ENCODE measurements at regions not wholly inside any gene's neighbourhood (a gene's known extent, or its start where the extent isn't known, plus 50 kb on each side); places are given as distances from the start of the nearest gene placed in this dataset.

GRCh38 chr1:2860476-2861142, 59.1 kb upstream of the TTC34 start:
- Histone ChIP-seq H3K36me3 (no peaks in the 10 kb centered on the region), H3K27me3 (no peaks in the 10 kb centered on the region), H3K27ac (no peak overlapping the region), H3K4me3 (no peak overlapping the region), H3K9me3 (no peaks in the 10 kb centered on the region), H3K4me1 (no peaks in the 10 kb centered on the region)
- no peak for DNase-seq (ENCODE audit: low spot score in 2 of 2)
- TF ChIP-seq CTCF (IDR thresholded peaks at IDR 0.05): no peak
- intact Hi-C loops (cut with DNase I): no loop called here

GRCh38 chr1:2861143-2861987, 59.9 kb upstream of the TTC34 start:
- Histone ChIP-seq H3K9me3 (no peaks in the 10 kb centered on the region), H3K4me3 (no peak overlapping the region), H3K27ac (no peak overlapping the region), H3K4me1 (no peaks in the 10 kb centered on the region), H3K27me3 (no peaks in the 10 kb centered on the region), H3K36me3 (no peaks in the 10 kb centered on the region)
- intact Hi-C loops (cut with DNase I): no loop called here
- no peak for DNase-seq (ENCODE audit: low spot score in 2 of 2)
- no peak for TF ChIP-seq CTCF (IDR thresholded peaks at IDR 0.05)

- no peaks in the 10 kb centered on the region for H3K36me3 ChIP-seq
- no peak overlapping the region for H3K27ac ChIP-seq
- intact Hi-C loops (cut with DNase I): no loop called here
- H3K27me3 ChIP-seq: no peaks in the 10 kb centered on the region
- H3K9me3 ChIP-seq: no peaks in the 10 kb centered on the region
- no peak for DNase-seq (ENCODE audit: low spot score in 2 of 2)
- TF ChIP-seq CTCF (IDR thresholded peaks at IDR 0.05): no peak
- no peak overlapping the region for H3K4me3 ChIP-seq
- H3K4me1 ChIP-seq: no peaks in the 10 kb centered on the region
Measured at GRCh38 chr1:2861988-2862813, 60.7 kb upstream of the TTC34 start.

- no peaks in the 10 kb centered on the region for H3K36me3 ChIP-seq
- H3K9me3 ChIP-seq: no peaks in the 10 kb centered on the region
- no peaks in the 10 kb centered on the region for H3K27me3 ChIP-seq
- intact Hi-C loops (cut with DNase I): no loop called here
- no peak for DNase-seq (ENCODE audit: low spot score in 2 of 2)
- H3K4me1 ChIP-seq: no peaks in the 10 kb centered on the region
- no peak for TF ChIP-seq CTCF (IDR thresholded peaks at IDR 0.05)
- H3K27ac ChIP-seq: no peak overlapping the region
- H3K4me3 ChIP-seq: no peak overlapping the region
Measured at GRCh38 chr1:2862814-2863647, 61.5 kb upstream of the TTC34 start.

GRCh38 chr1:2863648-2863963, 62.1 kb upstream of the TTC34 start:
- intact Hi-C loops (cut with DNase I): no loop called here
- H3K27me3 ChIP-seq: no peaks in the 10 kb centered on the region

More at GRCh38 chr1:2863648-2863963, 62.1 kb upstream of the TTC34 start:
- H3K4me1 ChIP-seq: no peaks in the 10 kb centered on the region
- H3K4me3 ChIP-seq: no peak overlapping the region
- H3K27ac ChIP-seq: no peak overlapping the region
- no peaks in the 10 kb centered on the region for H3K36me3 ChIP-seq
- no peaks in the 10 kb centered on the region for H3K9me3 ChIP-seq
- no peak for TF ChIP-seq CTCF (IDR thresholded peaks at IDR 0.05)
- DNase-seq (ENCODE audit: low spot score in 2 of 2): no peak
